ENCODE measurements at regions not wholly inside any gene's neighbourhood (a gene's known extent, or its start where the extent isn't known, plus 50 kb on each side); places are given as distances from the start of the nearest gene placed in this dataset.

GRCh38 chr10:108655057-108655456, 1268.3 kb downstream of the XPNPEP1 start (continued):
- TF ChIP-seq, protein P1, sequence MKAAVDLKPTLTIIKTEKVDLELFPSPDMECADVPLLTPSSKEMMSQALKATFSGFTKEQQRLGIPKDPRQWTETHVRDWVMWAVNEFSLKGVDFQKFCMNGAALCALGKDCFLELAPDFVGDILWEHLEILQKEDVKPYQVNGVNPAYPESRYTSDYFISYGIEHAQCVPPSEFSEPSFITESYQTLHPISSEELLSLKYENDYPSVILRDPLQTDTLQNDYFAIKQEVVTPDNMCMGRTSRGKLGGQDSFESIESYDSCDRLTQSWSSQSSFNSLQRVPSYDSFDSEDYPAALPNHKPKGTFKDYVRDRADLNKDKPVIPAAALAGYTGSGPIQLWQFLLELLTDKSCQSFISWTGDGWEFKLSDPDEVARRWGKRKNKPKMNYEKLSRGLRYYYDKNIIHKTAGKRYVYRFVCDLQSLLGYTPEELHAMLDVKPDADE (IDR thresholded peaks at IDR 0.05) = no peak
- no peak for TF ChIP-seq POLR2AphosphoS5 (IDR thresholded peaks at IDR 0.05; ENCODE audit: low read depth)

DNA sequence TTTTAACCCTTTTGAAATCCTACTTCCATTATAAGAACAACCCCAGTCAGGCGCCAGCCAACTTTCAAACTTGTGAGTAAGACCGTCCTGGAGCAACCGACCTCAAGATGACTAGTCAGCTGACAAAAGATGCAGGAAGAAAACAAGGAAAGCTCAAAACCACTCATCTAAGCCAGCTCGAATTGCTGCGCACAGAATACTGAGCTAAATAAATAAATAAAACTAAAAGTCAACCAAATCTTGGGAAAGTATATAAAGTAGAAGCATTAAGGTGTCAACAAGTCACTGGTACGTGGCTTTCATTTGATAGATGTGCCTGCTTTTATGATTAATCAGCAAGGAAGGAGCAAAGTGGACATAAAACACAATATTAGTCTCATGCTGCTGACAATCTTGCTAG, 1269.8 kb downstream of the XPNPEP1 start:
- Histone ChIP-seq H3K27me3 (ENCODE audit: insufficient read depth) (no peaks in the 10 kb centered on the region), H3K4me2 (no peak overlapping the region), H3K36me3 (ENCODE audit: insufficient read depth) (no peaks in the 10 kb centered on the region), H3F3A (replicated peaks; ENCODE audit: low read depth) (no peaks in the 10 kb centered on the region), H3K4me3 (no peak overlapping the region), H4K20me1 (replicated peaks; ENCODE audit: insufficient read depth) (no peaks in the 10 kb centered on the region), H3K79me2 (replicated peaks; ENCODE audit: insufficient read depth) (no peaks in the 10 kb centered on the region), H2AFZ (peak overlapping the region; percentile 13; the same call in 1 of the 2 replicates), H3K4me1 (ENCODE audit: insufficient read depth) (no peaks in the 10 kb centered on the region), H3K27ac (ENCODE audit: low read depth) (no peak overlapping the region), H3K9me2 (ENCODE audit: insufficient read depth) (0 out of 2 replicates have a peak, but pooled peaks cover 4% of the 10 kb centered on the region)
- no peak for DNase-seq (ENCODE audit: low spot score)
- no peak for ATAC-seq
- Mint-ChIP-seq H3K4me3 (no peak overlapping the region), H3K36me3 (ENCODE audit: low read depth) (no peaks in the 10 kb centered on the region), H3K4me1 (no peaks in the 10 kb centered on the region; the same call in 2 of the 3 replicates), H3K27ac (no peak overlapping the region), H3K9me3 (no peaks in the 10 kb centered on the region), H3K27me3 (ENCODE audit: insufficient read depth, low read depth, poor library complexity) (no peaks in the 10 kb centered on the region)
- TF ChIP-seq JUNB (IDR thresholded peaks at IDR 0.05; ENCODE audit: unreplicated experiment) (no peak), REST (IDR thresholded peaks at IDR 0.05; ENCODE audit: unreplicated experiment) (no peak), ZNF331 (CRISPR knock-in tag; IDR thresholded peaks at IDR 0.05; ENCODE audit: low read depth) (no peak), STAT1 (IDR thresholded peaks at IDR 0.05; ENCODE audit: unreplicated experiment) (no peak), EZH2 (IDR thresholded peaks at IDR 0.05; ENCODE audit: low read depth, unreplicated experiment) (no peak), ZNF114 (CRISPR knock-in tag; IDR thresholded peaks at IDR 0.05) (no peak), EZH2phosphoT487 (IDR thresholded peaks at IDR 0.05; ENCODE audit: unreplicated experiment) (no peak), NANOG (IDR thresholded peaks at IDR 0.05; ENCODE audit: borderline replicate concordance) (no peak)
- TF ChIP-seq, protein P2, sequence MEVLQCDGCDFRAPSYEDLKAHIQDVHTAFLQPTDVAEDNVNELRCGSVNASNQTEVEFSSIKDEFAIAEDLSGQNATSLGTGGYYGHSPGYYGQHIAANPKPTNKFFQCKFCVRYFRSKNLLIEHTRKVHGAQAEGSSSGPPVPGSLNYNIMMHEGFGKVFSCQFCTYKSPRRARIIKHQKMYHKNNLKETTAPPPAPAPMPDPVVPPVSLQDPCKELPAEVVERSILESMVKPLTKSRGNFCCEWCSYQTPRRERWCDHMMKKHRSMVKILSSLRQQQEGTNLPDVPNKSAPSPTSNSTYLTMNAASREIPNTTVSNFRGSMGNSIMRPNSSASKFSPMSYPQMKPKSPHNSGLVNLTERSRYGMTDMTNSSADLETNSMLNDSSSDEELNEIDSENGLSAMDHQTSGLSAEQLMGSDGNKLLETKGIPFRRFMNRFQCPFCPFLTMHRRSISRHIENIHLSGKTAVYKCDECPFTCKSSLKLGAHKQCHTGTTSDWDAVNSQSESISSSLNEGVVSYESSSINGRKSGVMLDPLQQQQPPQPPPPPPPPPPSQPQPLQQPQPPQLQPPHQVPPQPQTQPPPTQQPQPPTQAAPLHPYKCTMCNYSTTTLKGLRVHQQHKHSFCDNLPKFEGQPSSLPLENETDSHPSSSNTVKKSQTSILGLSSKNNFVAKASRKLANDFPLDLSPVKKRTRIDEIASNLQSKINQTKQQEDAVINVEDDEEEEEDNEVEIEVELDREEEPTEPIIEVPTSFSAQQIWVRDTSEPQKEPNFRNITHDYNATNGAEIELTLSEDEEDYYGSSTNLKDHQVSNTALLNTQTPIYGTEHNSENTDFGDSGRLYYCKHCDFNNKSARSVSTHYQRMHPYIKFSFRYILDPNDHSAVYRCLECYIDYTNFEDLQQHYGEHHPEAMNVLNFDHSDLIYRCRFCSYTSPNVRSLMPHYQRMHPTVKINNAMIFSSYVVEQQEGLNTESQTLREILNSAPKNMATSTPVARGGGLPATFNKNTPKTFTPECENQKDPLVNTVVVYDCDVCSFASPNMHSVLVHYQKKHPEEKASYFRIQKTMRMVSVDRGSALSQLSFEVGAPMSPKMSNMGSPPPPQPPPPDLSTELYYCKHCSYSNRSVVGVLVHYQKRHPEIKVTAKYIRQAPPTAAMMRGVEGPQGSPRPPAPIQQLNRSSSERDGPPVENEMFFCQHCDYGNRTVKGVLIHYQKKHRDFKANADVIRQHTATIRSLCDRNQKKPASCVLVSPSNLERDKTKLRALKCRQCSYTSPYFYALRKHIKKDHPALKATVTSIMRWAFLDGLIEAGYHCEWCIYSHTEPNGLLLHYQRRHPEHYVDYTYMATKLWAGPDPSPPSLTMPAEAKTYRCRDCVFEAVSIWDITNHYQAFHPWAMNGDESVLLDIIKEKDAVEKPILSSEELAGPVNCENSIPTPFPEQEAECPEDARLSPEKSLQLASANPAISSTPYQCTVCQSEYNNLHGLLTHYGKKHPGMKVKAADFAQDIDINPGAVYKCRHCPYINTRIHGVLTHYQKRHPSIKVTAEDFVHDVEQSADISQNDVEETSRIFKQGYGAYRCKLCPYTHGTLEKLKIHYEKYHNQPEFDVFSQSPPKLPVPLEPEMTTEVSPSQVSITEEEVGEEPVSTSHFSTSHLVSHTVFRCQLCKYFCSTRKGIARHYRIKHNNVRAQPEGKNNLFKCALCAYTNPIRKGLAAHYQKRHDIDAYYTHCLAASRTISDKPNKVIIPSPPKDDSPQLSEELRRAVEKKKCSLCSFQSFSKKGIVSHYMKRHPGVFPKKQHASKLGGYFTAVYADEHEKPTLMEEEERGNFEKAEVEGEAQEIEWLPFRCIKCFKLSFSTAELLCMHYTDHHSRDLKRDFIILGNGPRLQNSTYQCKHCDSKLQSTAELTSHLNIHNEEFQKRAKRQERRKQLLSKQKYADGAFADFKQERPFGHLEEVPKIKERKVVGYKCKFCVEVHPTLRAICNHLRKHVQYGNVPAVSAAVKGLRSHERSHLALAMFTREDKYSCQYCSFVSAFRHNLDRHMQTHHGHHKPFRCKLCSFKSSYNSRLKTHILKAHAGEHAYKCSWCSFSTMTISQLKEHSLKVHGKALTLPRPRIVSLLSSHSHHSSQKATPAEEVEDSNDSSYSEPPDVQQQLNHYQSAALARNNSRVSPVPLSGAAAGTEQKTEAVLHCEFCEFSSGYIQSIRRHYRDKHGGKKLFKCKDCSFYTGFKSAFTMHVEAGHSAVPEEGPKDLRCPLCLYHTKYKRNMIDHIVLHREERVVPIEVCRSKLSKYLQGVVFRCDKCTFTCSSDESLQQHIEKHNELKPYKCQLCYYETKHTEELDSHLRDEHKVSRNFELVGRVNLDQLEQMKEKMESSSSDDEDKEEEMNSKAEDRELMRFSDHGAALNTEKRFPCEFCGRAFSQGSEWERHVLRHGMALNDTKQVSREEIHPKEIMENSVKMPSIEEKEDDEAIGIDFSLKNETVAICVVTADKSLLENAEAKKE (CRISPR knock-in tag; IDR thresholded peaks at IDR 0.05) = no peak

Measured in GM23338 (cell line).